GM10266 (cell line): ENCODE measurements at regions not wholly inside any gene's neighbourhood (a gene's known extent, or its start where the extent isn't known, plus 50 kb on each side); places are given as distances from the start of the nearest gene placed in this dataset.

Experiments
- DNase-seq: peaks from one replicate; pipeline ENCODE4 v3.0.0; 2012; ENCODE audit errors: extremely low spot score
- CTCF ChIP-seq: IDR thresholded peaks from 2 replicates; pipeline ENCODE4 v1.5.1; 2012; ENCODE audit warnings: mild to moderate bottlenecking, low read depth; ENCODE audit not compliant: control insufficient read depth, insufficient read depth; ENCODE audit errors: missing control alignments

GRCh38 chr13:50594276-50595051 lies 249.0 kb downstream of the DLEU7 start:
- DNase-seq: peak; percentile 65
- TF ChIP-seq CTCF: peak; percentile 8

GRCh38 chr13:50595196-50595595 lies 248.3 kb downstream of the DLEU7 start:
- no peak for TF ChIP-seq CTCF
- no peak for DNase-seq

- TF ChIP-seq CTCF: no peak
- no peak for DNase-seq
These were observed 247.3 kb downstream of the DLEU7 start for GRCh38 chr13:50596156-50596555.

GRCh38 chr13:50596776-50597203 lies 246.7 kb downstream of the DLEU7 start:
- no peak for TF ChIP-seq CTCF
- no peak for DNase-seq

GRCh38 chr13:50598338-50598737 lies 245.2 kb downstream of the DLEU7 start:
- no peak for TF ChIP-seq CTCF
- DNase-seq: no peak

- no peak for TF ChIP-seq CTCF
- no peak for DNase-seq
These were observed 244.4 kb downstream of the DLEU7 start for GRCh38 chr13:50599046-50599445.

- no peak for DNase-seq
- TF ChIP-seq CTCF: no peak
These were observed 243.6 kb downstream of the DLEU7 start for GRCh38 chr13:50599927-50600326.
